Transverse colon (tissue), 4 donors: ENCODE measurements at regions not wholly inside any gene's neighbourhood (a gene's known extent, or its start where the extent isn't known, plus 50 kb on each side); places are given as distances from the start of the nearest gene placed in this dataset.
"Not testable (repeated sequence)": the region's sequence is repeated elsewhere in the genome, so short reads cannot be mapped to it uniquely, and the experiment has no call there.

ENCODE experiments used
- DNase-seq: peaks from one replicate; pipeline ENCODE4 v3.0.0-alpha.2; 2019
- H3K27ac ChIP-seq, 4 donors: fragments of 200-600 bp; sonication (generic); 2 replicates each; pipeline ENCODE4 v1.5.1; 2016 to 2018; ENCODE audit warnings: inconsistent platforms in 4 of 4
- H3K27me3 ChIP-seq: fragments of 200-600 bp; sonication (generic); 2 replicates; pipeline ENCODE4 v1.5.1; 2017; ENCODE audit warnings: inconsistent platforms
- H3K36me3 ChIP-seq, 4 donors: fragments of 200-600 bp; sonication (generic); 2 replicates each; pipeline ENCODE4 v1.5.1; 2017 to 2019; ENCODE audit warnings: inconsistent platforms in 4 of 4
- H3K4me1 ChIP-seq, 4 donors: fragments of 200-600 bp; sonication (generic); 2 replicates each; pipeline ENCODE4 v1.5.1; 2017 to 2020; ENCODE audit warnings: inconsistent platforms in 4 of 4
- H3K4me3 ChIP-seq, 4 donors: fragments of 200-600 bp; sonication (generic); 1 replicate in 1 of 4; 2 replicates in 3 of 4; pipeline versions ENCODE4 v1.5.1 to v1.6.1; 2017 to 2019; ENCODE audit warnings: inconsistent platforms in 4 of 4
- H3K9me3 ChIP-seq, 2 donors: fragments of 200-600 bp; sonication (generic); 2 replicates each; pipeline ENCODE4 v1.5.1; 2017 to 2019; ENCODE audit warnings: inconsistent platforms in 2 of 2
- EP300 ChIP-seq: sonication (generic); formaldehyde crosslinking; IDR thresholded peaks from one replicate; pipeline ENCODE4 v1.6.1; 2017; ENCODE audit warnings: antibody characterized with exemption, low read depth
- POLR2A ChIP-seq: fragments of 450-650 bp; IDR thresholded peaks from one replicate; pipeline ENCODE4 v1.6.1; 2016; ENCODE audit warnings: antibody characterized with exemption, mild to moderate bottlenecking, moderate library complexity
- POLR2AphosphoS5 ChIP-seq, 3 donors: sonication (generic); formaldehyde crosslinking; IDR thresholded peaks; one replicate each; pipeline ENCODE4 v1.6.1; 2016; ENCODE audit warnings: antibody characterized with exemption in 3 of 3
- WGBS, 2 donors: methylation state at CpG; one replicate each; pipeline ENCODE4 v1.1.5; 2018; ENCODE audit warnings: low coverage in 1 of 2; 5-methylcytosine and 5-hydroxymethylcytosine counted together
- in situ Hi-C, 4 donors: fragments of 200-750 bp; cut with MboI; loops; one replicate each; pipeline versions ENCODE4 v1.15.0 to v1.15.1; 2017; ENCODE audit warnings: low sequenced_read_pairs in 3 of 4, low pct_ligation_motif_present in 1 of 4, low pct_unique_long_range_greater_than_20kb in 1 of 4
- intact Hi-C: fragments of 100-400 bp; cut with DNase I; formaldehyde crosslinking; loops from one replicate; pipeline ENCODE4 v1.15.1; 2023; ENCODE audit warnings: low total_unique reads
- TF ChIP-seq, protein P1 (sequence below), 5 experiments: fragments of 200-600 bp in 3 of 5; fragments of 450-650 bp in 2 of 5; sonication (generic) in 3 of 5; IDR thresholded peaks; 1 replicate in 2 of 5; 2 replicates in 3 of 5; pipeline ENCODE4 v1.5.1; 2016 to 2017; ENCODE audit warnings: antibody characterized with exemption in 5 of 5, inconsistent platforms in 3 of 5, mild to moderate bottlenecking in 2 of 5, moderate library complexity in 1 of 5

DNA sequence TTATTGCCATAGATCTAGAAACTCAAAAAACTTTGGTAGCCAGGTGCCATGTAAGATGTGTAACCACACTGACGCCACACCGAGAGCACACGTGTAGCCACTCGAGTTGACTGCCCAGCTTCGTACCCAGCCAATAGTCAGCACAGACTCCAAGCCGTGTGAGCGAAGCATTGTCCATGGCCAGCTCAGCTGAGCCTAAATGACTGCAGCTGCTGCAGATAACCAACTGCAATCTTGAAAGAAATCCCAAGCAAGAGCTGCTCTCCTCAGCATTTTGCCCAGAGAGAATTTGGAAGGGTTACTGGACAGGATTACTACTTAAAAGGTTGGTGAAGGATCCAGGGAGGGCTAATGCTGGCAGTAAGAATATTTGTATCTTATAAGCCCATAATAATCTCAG, 193.0 kb upstream of the THRB start:
- H3K4me1 ChIP-seq: peaks cover 0 to 5% (median 1%) of the 10 kb centered on the region in 4 donors
- no peak overlapping the region for H3K27ac ChIP-seq
- H3K27me3 ChIP-seq: no peaks in the 10 kb centered on the region
- no peak overlapping the region for H3K4me3 ChIP-seq
- no peak for DNase-seq
- in situ Hi-C loops (loop anchor here (10.0 to 25.0 kb wide), 3 partner anchors 683 to 800 kb away; no protein-coding TSS in a partner anchor), intact Hi-C loops (loop anchor here (10.0 kb wide), 1 partner anchor 423 kb away; no protein-coding TSS in a partner anchor)
- H3K9me3 ChIP-seq: no peaks in the 10 kb centered on the region
- WGBS, 2 donors: 77 to 83% methylated on average over 6 to 7 of the region's 7 CpGs
- TF ChIP-seq EP300 (no peak), POLR2A (no peak), POLR2AphosphoS5 (IDR thresholded peaks at IDR 0.05) (no peak)
- TF ChIP-seq, protein P1, sequence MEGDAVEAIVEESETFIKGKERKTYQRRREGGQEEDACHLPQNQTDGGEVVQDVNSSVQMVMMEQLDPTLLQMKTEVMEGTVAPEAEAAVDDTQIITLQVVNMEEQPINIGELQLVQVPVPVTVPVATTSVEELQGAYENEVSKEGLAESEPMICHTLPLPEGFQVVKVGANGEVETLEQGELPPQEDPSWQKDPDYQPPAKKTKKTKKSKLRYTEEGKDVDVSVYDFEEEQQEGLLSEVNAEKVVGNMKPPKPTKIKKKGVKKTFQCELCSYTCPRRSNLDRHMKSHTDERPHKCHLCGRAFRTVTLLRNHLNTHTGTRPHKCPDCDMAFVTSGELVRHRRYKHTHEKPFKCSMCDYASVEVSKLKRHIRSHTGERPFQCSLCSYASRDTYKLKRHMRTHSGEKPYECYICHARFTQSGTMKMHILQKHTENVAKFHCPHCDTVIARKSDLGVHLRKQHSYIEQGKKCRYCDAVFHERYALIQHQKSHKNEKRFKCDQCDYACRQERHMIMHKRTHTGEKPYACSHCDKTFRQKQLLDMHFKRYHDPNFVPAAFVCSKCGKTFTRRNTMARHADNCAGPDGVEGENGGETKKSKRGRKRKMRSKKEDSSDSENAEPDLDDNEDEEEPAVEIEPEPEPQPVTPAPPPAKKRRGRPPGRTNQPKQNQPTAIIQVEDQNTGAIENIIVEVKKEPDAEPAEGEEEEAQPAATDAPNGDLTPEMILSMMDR (IDR thresholded peaks at IDR 0.05): no peak
- H3K36me3 ChIP-seq: no peaks in the 10 kb centered on the region

DNA sequence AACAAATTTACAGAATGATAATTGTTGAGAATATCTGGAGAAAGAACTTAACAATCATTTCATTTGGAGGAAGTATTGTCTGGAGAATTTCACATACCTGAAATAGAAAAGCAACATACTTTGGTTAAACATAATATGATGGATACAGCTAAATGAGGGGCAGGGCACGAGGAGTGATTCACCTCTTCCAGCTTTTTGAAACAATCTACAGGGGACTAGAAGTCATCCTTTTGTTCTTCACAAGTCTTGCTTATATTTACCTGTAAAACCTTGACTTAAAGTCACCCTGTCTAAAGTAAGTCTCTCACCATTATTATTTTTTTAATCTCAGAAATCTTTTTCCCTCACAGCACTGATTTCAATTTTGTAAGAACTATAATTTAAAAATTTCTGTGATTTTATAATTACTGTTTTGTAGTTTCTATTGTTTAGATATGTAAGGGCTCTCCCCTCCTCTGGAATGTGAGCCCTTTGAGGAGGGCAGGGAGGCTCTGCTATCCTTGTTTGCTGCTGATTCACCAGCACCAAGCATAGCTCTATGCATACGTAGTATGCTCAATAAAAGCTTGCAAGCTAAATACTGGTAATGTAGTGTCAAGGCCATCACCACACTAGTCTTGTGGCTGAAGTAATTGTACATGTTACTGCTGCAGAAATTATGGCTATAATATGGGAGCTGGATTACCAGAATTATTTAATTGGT, 193.9 kb upstream of the THRB start:
- in situ Hi-C loops: loop anchor here (10.0 to 25.0 kb wide), 3 partner anchors 684 to 801 kb away; no protein-coding TSS in a partner anchor
- H3K36me3 ChIP-seq: no peaks in the 10 kb centered on the region

DNA sequence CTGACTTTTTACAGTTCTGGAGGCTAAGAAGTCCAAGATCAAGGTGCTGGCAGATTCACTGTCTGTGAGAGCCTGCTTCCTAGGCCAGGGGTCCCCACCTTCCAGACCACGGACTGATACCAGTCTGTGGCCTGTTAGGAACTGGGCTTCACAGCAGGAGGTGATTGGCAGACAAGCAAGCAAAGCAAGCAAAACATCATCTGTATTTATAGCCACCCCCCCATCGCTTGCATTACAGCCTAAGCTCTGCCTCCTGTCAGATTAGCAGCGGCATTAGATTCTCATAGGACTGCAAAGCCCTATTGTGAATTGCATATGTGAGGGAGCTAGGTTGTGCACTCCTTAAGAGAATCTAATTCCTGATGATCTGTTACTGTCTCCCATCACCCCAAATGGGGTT, 194.7 kb upstream of the THRB start:
- H3K4me3 ChIP-seq: no peak overlapping the region
- in situ Hi-C loops: loop anchor here (10.0 to 25.0 kb wide), 3 partner anchors 685 to 802 kb away; no protein-coding TSS in a partner anchor
- TF ChIP-seq POLR2AphosphoS5 (IDR thresholded peaks at IDR 0.05) (no peak), POLR2A (no peak), EP300 (no peak)
- TF ChIP-seq, protein P1 (IDR thresholded peaks at IDR 0.05): no peak
- DNase-seq: no peak
- no peak overlapping the region for H3K27ac ChIP-seq
- no peaks in the 10 kb centered on the region for H3K4me1 ChIP-seq
- intact Hi-C loops: loop anchor here (10.0 kb wide), 1 partner anchor 425 kb away; no protein-coding TSS in a partner anchor
- 81% methylated on average over 3 of the region's 3 CpGs; no CpG with 5 or more reads in 1 of the 2 donors for WGBS, 2 donors
- H3K36me3 ChIP-seq: no peaks in the 10 kb centered on the region
- no peaks in the 10 kb centered on the region for H3K9me3 ChIP-seq
- H3K27me3 ChIP-seq: no peaks in the 10 kb centered on the region

More for the DNA sequence above, 193.9 kb upstream of the THRB start:
- H3K27ac ChIP-seq: no peak overlapping the region
- TF ChIP-seq POLR2A: no peak
- TF ChIP-seq POLR2AphosphoS5 (IDR thresholded peaks at IDR 0.05): no peak
- no peak for TF ChIP-seq EP300
- TF ChIP-seq, protein P1 (IDR thresholded peaks at IDR 0.05): no peak
- peaks cover 0 to under 1% (median 0%) of the 10 kb centered on the region in 4 donors for H3K4me1 ChIP-seq
- no peaks in the 10 kb centered on the region for H3K27me3 ChIP-seq
- DNase-seq: no peak
- intact Hi-C loops: loop anchor here (10.0 kb wide), 1 partner anchor 424 kb away; no protein-coding TSS in a partner anchor
- WGBS, 2 donors: 45 to 54% methylated on average over 1 to 2 of the region's 2 CpGs
- no peaks in the 10 kb centered on the region for H3K9me3 ChIP-seq
- no peak overlapping the region for H3K4me3 ChIP-seq

DNA sequence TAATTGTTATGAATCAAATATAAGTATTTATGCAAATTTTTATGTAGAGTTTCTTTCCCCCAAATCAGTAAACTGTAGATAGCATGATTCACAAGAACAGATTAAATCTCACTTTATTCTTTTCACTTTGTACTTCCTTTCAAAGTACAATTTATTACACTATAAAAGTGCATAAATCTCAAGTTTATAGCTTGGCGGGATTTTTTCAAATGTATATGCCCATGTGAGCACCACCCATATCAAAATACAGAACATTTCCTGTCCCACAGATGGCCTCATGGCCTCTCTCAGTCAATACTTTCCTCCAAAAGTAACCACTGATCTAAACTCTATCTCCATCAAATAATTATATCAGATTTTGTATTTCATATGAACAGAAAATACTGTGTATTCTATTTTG, 196.1 kb upstream of the THRB start:
- no peaks in the 10 kb centered on the region for H3K9me3 ChIP-seq
- no peak overlapping the region for H3K27ac ChIP-seq
- H3K36me3 ChIP-seq: no peaks in the 10 kb centered on the region
- no peaks in the 10 kb centered on the region for H3K27me3 ChIP-seq
- no peaks in the 10 kb centered on the region for H3K4me1 ChIP-seq
- TF ChIP-seq, protein P1 (IDR thresholded peaks at IDR 0.05): no peak
- TF ChIP-seq POLR2AphosphoS5 (IDR thresholded peaks at IDR 0.05) (no peak), POLR2A (no peak), EP300 (no peak)
- H3K4me3 ChIP-seq: no peak overlapping the region
- WGBS, 2 donors: 22 to 53% methylated on average over 1 of the region's 1 CpG
- DNase-seq: no peak
- intact Hi-C loops: no loop called here
- in situ Hi-C loops: loop anchor here in 3 of 4 donors (25.0 kb wide), 2 partner anchors 703 to 803 kb away; no protein-coding TSS in a partner anchor

DNA sequence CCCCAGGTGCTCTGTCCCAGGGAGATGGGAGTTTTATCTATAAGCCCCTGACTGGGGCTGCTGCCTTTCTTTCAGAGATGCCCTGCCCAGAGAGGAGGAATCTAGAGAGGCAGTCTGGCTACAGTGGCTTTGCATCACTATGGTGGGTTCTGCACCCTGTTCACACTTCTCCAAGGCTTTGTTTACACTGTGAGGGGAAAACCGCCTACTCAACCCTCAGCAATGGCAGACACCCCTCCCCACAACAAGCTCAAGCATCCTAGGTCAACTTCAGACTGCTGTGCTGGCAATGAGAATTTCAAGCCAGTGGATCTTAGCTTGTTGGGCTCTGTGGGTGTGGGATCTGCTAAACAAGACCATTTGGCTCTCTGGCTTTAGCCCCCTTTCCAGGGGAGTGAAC, 204.4 kb upstream of the THRB start:
- intact Hi-C loops, H3K36me3 ChIP-seq, H3K27me3 ChIP-seq, DNase-seq, H3K27ac ChIP-seq, H3K4me3 ChIP-seq, H3K4me1 ChIP-seq, H3K9me3 ChIP-seq: not testable (repeated sequence)
- WGBS, 2 donors: 57% methylated on average over 1 of the region's 1 CpG; no CpG with 5 or more reads in 1 of the 2 donors
- in situ Hi-C loops: loop anchor here in 3 of 4 donors (25.0 kb wide), 2 partner anchors 712 to 812 kb away; no protein-coding TSS in a partner anchor
